CD4-positive, alpha-beta memory T cell (primary cell): ENCODE measurements at regions not wholly inside any gene's neighbourhood (a gene's known extent, or its start where the extent isn't known, plus 50 kb on each side); places are given as distances from the start of the nearest gene placed in this dataset.
"Not testable (repeated sequence)": the region's sequence is repeated elsewhere in the genome, so short reads cannot be mapped to it uniquely, and the experiment has no call there.

Experiments used
- CTCF ChIA-PET: fragments of 350-600 bp; sonication (Branson Sonifier 250); formaldehyde crosslinking; loops from one replicate; lab custom pipeline; 2021; ENCODE audit warnings: inconsistent platforms; ENCODE audit not compliant: partially characterized antibody; lab: Charles Lee
- POLR2A ChIA-PET: fragments of 350-600 bp; sonication (Branson Sonifier 250); formaldehyde crosslinking; loops from one replicate; lab custom pipeline; 2021; ENCODE audit not compliant: partially characterized antibody; lab: Charles Lee
- DNase-seq, 5 donors: peaks; one replicate each; pipeline versions ENCODE4 v3.0.0 to v3.0.0-alpha.2; 2020 to 2022; ENCODE audit warnings: mixed read lengths in 1 of 5
- H3K27ac ChIP-seq: one replicate; pipeline ENCODE4 v1.7.0; 2013; ENCODE audit warnings: low read depth, low read length
- H3K27me3 ChIP-seq: 2 replicates; pipeline ENCODE4 v1.7.0; 2013; ENCODE audit warnings: mild to moderate bottlenecking, low read length, moderate library complexity; ENCODE audit not compliant: insufficient read depth
- H3K36me3 ChIP-seq: 2 replicates; pipeline ENCODE4 v1.7.0; 2013; ENCODE audit warnings: mild to moderate bottlenecking, low read length, moderate library complexity; ENCODE audit not compliant: insufficient read depth
- H3K4me1 ChIP-seq: 2 replicates; pipeline ENCODE4 v1.7.0; 2013; ENCODE audit warnings: mild to moderate bottlenecking, low read length, moderate library complexity; ENCODE audit not compliant: insufficient read depth
- H3K4me3 ChIP-seq, 2 donors: one replicate each; pipeline ENCODE4 v1.7.0; 2013; ENCODE audit warnings: low read length in 2 of 2, mild to moderate bottlenecking in 1 of 2
- H3K9me3 ChIP-seq, 2 donors: one replicate each; pipeline ENCODE4 v1.7.0; 2013; ENCODE audit warnings: low read length in 2 of 2, control low read depth in 1 of 2; ENCODE audit not compliant: control insufficient read depth in 1 of 2
- H3K27ac Mint-ChIP-seq, 7 donors: one replicate each; pipeline ENCODE4 v1.8.0; 2020 to 2021; ENCODE audit warnings: mixed read lengths in 7 of 7, mild to moderate bottlenecking in 6 of 7, inconsistent platforms in 3 of 7, moderate library complexity in 3 of 7
- H3K27me3 Mint-ChIP-seq, 2 donors: one replicate each; pipeline ENCODE4 v1.8.0; 2020 to 2021; ENCODE audit warnings: mixed read lengths in 2 of 2
- H3K36me3 Mint-ChIP-seq, 2 donors: one replicate each; pipeline ENCODE4 v1.8.0; 2020 to 2021; ENCODE audit warnings: mixed read lengths in 2 of 2, inconsistent platforms in 1 of 2, mild to moderate bottlenecking in 1 of 2
- H3K4me1 Mint-ChIP-seq, 4 donors: one replicate each; pipeline ENCODE4 v1.8.0; 2020 to 2021; ENCODE audit warnings: mixed read lengths in 4 of 4, mild to moderate bottlenecking in 1 of 4
- H3K4me3 Mint-ChIP-seq, 8 donors: one replicate each; pipeline ENCODE4 v1.8.0; 2020 to 2021; ENCODE audit warnings: mixed read lengths in 8 of 8, mild to moderate bottlenecking in 7 of 8, moderate library complexity in 6 of 8, inconsistent platforms in 3 of 8
- H3K9me3 Mint-ChIP-seq, 8 donors: one replicate each; pipeline ENCODE4 v1.8.0; 2020 to 2021; ENCODE audit warnings: mixed read lengths in 8 of 8, mild to moderate bottlenecking in 5 of 8, inconsistent platforms in 3 of 8, moderate library complexity in 1 of 8
- intact Hi-C: fragments of 100-400 bp; cut with micrococcal nuclease; formaldehyde crosslinking; loops from one replicate; pipeline ENCODE4 v1.15.1; 2023

DNA sequence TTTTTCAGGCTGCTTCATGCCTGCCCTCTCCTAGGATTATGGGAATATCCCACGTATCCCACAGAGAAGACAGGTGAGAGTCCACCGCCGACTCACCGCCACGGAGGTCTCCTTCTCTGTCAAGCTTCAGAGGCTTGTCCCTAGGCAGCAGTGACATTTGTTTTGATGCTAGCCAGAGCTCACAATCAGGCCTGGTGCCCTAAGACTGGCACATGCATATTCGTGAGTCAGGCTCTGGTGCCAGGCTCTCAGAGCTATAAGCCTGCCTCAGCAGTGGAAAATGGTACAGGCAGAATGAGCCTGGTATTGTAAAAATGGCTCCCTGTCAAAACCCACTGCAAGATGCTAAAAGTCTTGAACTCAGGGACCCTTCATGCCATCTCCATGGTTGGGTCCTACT is 65.5 kb downstream of the RBMY1A1 start:
- H3K36me3 Mint-ChIP-seq = no peaks in the 10 kb centered on the region
- H3K4me1 Mint-ChIP-seq = no peaks in the 10 kb centered on the region
- H3K27ac Mint-ChIP-seq = no peak overlapping the region
- Histone ChIP-seq H3K9me3 (no peaks in the 10 kb centered on the region), H3K4me3 (no peak overlapping the region), H3K27me3 (no peaks in the 10 kb centered on the region), H3K4me1 (no peaks in the 10 kb centered on the region), H3K36me3 (no peaks in the 10 kb centered on the region), H3K27ac (no peak overlapping the region)
- DNase-seq = no peak
- intact Hi-C loops = no loop called here
- H3K27me3 Mint-ChIP-seq = peaks cover 3% of the 10 kb centered on the region in 2 donors
- H3K4me3 Mint-ChIP-seq = no peak overlapping the region
- no peaks in the 10 kb centered on the region for H3K9me3 Mint-ChIP-seq
- POLR2A ChIA-PET = no interaction called here
- CTCF ChIA-PET = no interaction called here

DNA sequence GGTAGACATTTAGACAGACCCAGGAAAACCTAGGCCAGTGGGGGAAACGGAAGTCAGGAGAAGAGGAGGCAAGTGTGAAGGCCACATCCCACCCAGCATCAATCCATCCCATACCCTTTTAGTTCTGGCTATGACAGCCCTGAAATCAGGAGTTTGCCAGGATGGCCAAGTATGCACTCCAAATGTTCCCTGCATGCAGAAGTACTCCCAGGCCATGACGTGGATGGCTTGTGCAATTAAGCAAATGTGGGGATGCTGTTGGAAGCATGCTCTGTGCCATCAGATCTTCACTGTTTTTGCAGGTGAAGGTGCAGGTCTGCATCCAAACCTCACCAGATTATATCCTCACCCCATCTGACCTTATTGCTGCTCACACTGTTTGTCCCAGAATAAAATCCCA is 66.8 kb downstream of the RBMY1A1 start:
- Mint-ChIP-seq H3K36me3 (no peaks in the 10 kb centered on the region), H3K27ac (no peak overlapping the region), H3K4me1 (no peaks in the 10 kb centered on the region), H3K27me3 (peaks cover 3% of the 10 kb centered on the region in 2 donors), H3K9me3 (no peaks in the 10 kb centered on the region), H3K4me3 (no peak overlapping the region)
- H3K4me1 ChIP-seq = no peaks in the 10 kb centered on the region
- H3K36me3 ChIP-seq = no peaks in the 10 kb centered on the region
- POLR2A ChIA-PET = no interaction called here
- no peak for DNase-seq
- H3K27ac ChIP-seq = no peak overlapping the region
- intact Hi-C loops = no loop called here
- no peaks in the 10 kb centered on the region for H3K27me3 ChIP-seq
- no peak overlapping the region for H3K4me3 ChIP-seq
- no peaks in the 10 kb centered on the region for H3K9me3 ChIP-seq
- CTCF ChIA-PET = no interaction called here

DNA sequence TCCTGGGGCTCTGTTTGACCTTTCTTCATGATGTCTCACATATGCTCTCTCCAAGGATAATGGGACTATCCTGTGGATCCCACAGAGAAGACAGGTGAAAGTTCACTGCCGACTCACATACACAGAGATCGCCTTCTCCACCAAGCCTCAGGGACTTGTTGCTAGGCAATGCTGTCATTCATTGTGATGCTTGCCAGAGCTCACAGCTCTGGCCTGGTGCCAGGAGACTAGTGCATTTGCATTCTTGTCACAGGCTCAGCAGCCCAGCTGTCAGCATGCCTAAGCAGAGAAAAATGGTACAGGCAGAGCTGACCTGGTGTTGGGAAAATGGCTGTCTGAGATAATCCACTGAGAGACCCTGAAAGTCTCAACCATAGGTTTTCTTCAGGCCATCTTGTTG is 67.9 kb downstream of the RBMY1A1 start:
- no peaks in the 10 kb centered on the region for H3K36me3 ChIP-seq
- ChIA-PET POLR2A (no interaction called here), CTCF (no interaction called here)
- DNase-seq = no peak
- no peaks in the 10 kb centered on the region for H3K27me3 ChIP-seq
- no peaks in the 10 kb centered on the region for H3K9me3 Mint-ChIP-seq
- H3K4me3 Mint-ChIP-seq = no peak overlapping the region
- H3K9me3 ChIP-seq = no peaks in the 10 kb centered on the region
- no peak overlapping the region for H3K27ac Mint-ChIP-seq
- no peaks in the 10 kb centered on the region for H3K36me3 Mint-ChIP-seq
- no peaks in the 10 kb centered on the region for H3K4me1 Mint-ChIP-seq
- peaks cover 1 to 3% of the 10 kb centered on the region in 2 donors for H3K27me3 Mint-ChIP-seq
- H3K4me3 ChIP-seq = no peak overlapping the region
- intact Hi-C loops = no loop called here
- no peaks in the 10 kb centered on the region for H3K4me1 ChIP-seq
- H3K27ac ChIP-seq = no peak overlapping the region

DNA sequence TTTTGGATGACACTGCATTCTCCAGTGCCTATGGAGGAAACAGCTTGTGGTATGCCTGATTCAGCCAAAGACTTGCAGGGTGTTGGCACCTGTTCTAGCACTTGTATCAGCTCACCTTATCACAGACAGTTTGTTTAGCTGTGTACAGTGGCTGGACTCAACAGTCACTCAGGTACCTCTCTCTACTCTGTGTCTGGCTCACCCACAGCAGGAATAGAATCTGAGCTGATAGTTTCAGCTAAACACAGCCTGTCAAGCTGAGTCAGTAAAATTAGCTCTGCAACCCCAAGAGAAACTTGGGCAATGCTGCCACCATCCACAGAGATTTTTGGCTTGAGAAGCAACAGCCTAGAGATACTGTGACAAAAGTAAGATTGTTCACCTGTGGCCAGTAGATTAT is 101.5 kb downstream of the RBMY1A1 start:
- intact Hi-C loops = no loop called here
- no peak overlapping the region for H3K4me3 ChIP-seq
- Mint-ChIP-seq H3K4me3 (no peak overlapping the region), H3K9me3 (peaks cover 0 to 2% (median 0%) of the 10 kb centered on the region in 8 donors), H3K27ac (no peak overlapping the region), H3K27me3 (peaks cover 0 to 13% of the 10 kb centered on the region in 2 donors), H3K36me3 (no peaks in the 10 kb centered on the region), H3K4me1 (no peaks in the 10 kb centered on the region)
- no peaks in the 10 kb centered on the region for H3K27me3 ChIP-seq
- no peak for DNase-seq
- no peaks in the 10 kb centered on the region for H3K9me3 ChIP-seq
- no peaks in the 10 kb centered on the region for H3K36me3 ChIP-seq
- CTCF ChIA-PET = no interaction called here
- POLR2A ChIA-PET = no interaction called here
- no peaks in the 10 kb centered on the region for H3K4me1 ChIP-seq
- H3K27ac ChIP-seq = no peak overlapping the region

DNA sequence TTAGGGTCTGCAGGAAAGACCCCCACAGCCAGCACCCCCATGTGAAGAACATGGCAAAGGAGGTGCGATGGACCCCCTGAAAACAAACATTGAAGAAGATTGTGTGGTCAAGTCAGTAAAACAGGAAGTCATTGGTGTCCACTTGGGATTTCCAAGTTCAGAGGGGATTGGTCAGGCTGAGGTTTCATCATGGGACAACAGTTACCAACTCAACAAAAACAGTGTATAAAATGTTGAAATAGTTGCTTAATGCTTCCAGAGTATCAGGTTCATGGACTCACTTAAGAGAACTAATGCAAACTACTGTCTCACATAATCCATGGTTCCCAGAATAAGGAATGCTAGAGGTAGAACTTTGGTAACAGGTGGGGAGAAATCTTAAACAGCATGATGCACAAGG is 115.8 kb downstream of the RBMY1A1 start:
- Histone ChIP-seq H3K36me3 (no peaks in the 10 kb centered on the region), H3K9me3 (no peaks in the 10 kb centered on the region), H3K27ac (no peak overlapping the region), H3K27me3 (no peaks in the 10 kb centered on the region), H3K4me1 (no peaks in the 10 kb centered on the region), H3K4me3 (no peak overlapping the region)
- ChIA-PET CTCF (no interaction called here), POLR2A (no interaction called here)
- no peak for DNase-seq
- intact Hi-C loops = no loop called here
- H3K9me3 Mint-ChIP-seq = no peaks in the 10 kb centered on the region
- no peaks in the 10 kb centered on the region for H3K27me3 Mint-ChIP-seq
- H3K4me1 Mint-ChIP-seq = no peaks in the 10 kb centered on the region
- H3K27ac Mint-ChIP-seq = no peak overlapping the region
- H3K36me3 Mint-ChIP-seq = no peaks in the 10 kb centered on the region
- no peak overlapping the region for H3K4me3 Mint-ChIP-seq

DNA sequence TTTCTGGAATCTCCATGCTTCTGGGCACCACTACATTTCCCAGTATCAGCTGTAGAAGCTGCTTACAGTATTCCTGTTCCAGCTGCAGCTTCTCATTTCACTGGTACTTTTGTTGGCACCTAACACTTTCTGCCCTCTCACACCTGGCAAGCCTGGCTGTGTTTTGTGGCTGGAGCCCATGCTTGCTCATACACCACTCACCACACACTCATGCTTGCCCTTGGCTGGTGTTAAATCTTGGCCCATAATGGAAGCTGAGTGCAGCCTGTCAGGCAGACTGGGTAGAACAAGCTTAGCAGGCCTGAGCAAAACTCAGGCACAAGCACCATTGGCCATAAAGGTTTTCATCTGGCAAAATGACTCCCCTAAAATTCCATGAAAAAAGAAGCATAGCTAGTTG is 124.4 kb downstream of the RBMY1A1 start:
- CTCF ChIA-PET, DNase-seq, H3K4me1 ChIP-seq, H3K4me1 Mint-ChIP-seq, H3K27me3 Mint-ChIP-seq, H3K4me3 ChIP-seq, H3K9me3 Mint-ChIP-seq, H3K36me3 Mint-ChIP-seq, intact Hi-C loops, H3K27me3 ChIP-seq, H3K27ac Mint-ChIP-seq, H3K27ac ChIP-seq, POLR2A ChIA-PET, H3K9me3 ChIP-seq, H3K36me3 ChIP-seq, H3K4me3 Mint-ChIP-seq: not testable (repeated sequence)

DNA sequence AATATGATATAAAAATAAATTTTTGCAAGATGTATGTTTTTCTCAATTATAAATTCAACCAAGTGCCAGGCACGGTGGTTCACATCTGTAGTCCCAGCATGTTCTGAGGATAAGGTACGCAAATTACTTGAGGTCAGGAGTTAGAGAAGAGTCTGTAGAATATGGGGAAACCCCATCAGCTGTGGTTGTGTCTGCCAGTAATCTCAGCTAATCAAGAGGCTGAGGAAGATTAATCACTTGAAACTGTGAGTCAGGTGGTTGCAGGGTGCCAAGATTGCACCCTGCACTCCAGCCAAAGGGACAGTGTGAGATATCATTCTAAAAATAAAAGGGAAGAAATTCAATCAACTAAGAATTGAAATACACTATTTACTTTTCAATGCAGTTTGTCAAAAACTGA is 144.9 kb downstream of the RBMY1A1 start:
- H3K4me3 ChIP-seq, H3K27me3 Mint-ChIP-seq, H3K9me3 Mint-ChIP-seq, H3K4me1 ChIP-seq, H3K4me1 Mint-ChIP-seq, POLR2A ChIA-PET, intact Hi-C loops, H3K36me3 Mint-ChIP-seq, CTCF ChIA-PET, H3K27ac Mint-ChIP-seq, H3K27me3 ChIP-seq, H3K27ac ChIP-seq, H3K9me3 ChIP-seq, H3K4me3 Mint-ChIP-seq, H3K36me3 ChIP-seq: not testable (repeated sequence)
- DNase-seq = peak in 1 of 5 donors; percentile 28

DNA sequence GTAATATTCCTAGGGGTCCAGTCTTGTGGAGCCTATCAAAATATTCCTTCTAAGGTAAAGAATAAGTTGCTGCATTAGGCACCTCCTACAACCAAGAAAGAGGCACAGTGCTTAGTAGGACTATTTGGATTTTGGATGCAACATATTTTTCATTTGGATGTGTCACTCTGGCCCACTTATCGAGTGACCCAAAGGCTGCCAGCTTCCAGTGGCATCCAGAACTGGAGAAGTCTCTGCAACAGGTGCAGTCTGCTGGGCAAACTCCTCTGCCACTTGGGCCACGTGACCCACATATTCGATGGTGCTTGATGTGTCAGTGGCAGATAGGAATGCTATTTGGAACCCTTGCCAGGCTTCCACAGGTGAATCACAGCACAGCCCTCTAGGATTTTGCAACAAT is 151.7 kb downstream of the RBMY1A1 start:
- H3K36me3 Mint-ChIP-seq, DNase-seq, H3K36me3 ChIP-seq, H3K27ac Mint-ChIP-seq, H3K27me3 Mint-ChIP-seq, H3K27me3 ChIP-seq, CTCF ChIA-PET, POLR2A ChIA-PET, H3K4me1 ChIP-seq, H3K9me3 Mint-ChIP-seq, H3K27ac ChIP-seq, H3K4me1 Mint-ChIP-seq, H3K4me3 Mint-ChIP-seq, H3K4me3 ChIP-seq, H3K9me3 ChIP-seq, intact Hi-C loops: not testable (repeated sequence)
